ENCODE measurements at regions not wholly inside any gene's neighbourhood (a gene's known extent, or its start where the extent isn't known, plus 50 kb on each side); places are given as distances from the start of the nearest gene placed in this dataset.

GRCh38 chr6:100138346-100139022 lies 144.5 kb upstream of the MCHR2 start:
- FAIRE-seq = no peak
- no peak for DNase-seq (ENCODE audit: low spot score)

- FAIRE-seq (no peak), DNase-seq (ENCODE audit: low spot score) (no peak)
These were observed 143.7 kb upstream of the MCHR2 start for GRCh38 chr6:100137759-100138158.

- no peak for DNase-seq (ENCODE audit: low spot score)
- no peak for FAIRE-seq
These were observed 142.6 kb upstream of the MCHR2 start for GRCh38 chr6:100136590-100136989.

- DNase-seq (ENCODE audit: low spot score) (no peak), FAIRE-seq (no peak)
These were observed 142.0 kb upstream of the MCHR2 start for GRCh38 chr6:100135977-100136376.

DNA sequence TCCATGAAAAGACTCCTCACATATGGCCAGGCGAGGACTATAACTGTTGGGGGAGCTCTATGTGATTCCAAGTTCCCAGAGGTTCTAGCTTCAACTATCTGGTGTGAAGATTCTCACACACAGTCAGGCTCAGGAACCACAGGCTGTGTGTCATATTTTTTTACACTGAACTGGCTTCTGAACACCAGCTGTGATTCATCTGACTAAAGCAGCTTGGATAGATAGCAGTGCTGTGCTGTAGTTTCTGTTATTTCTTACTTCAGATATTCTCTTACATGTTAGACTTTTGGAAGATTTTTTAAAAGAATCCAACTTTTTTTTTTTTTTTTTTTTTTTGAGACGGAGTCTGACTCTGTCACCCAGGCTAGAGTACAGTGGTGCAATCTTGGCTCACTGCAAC lies 140.7 kb upstream of the MCHR2 start:
- FAIRE-seq = no peak
- DNase-seq (ENCODE audit: low spot score) = no peak

DNA sequence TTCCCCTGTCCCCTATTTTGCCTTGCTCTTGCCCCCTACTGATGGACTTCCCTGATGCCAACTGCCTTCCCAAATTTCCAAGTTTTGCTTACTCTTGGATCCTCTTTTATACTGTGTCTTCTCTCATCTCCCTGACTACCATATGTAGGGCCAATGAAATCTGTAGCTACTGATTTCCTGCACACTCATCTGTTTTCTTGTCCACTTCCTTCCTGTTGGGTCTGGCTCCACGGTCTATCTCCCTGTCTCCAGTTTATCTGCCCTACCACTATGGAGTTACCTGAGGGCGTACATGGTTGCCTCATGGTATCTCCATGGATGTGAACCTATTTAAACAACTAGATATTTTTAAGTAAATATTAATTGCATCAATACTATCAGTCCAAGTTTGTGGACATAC lies 140.3 kb upstream of the MCHR2 start:
- DNase-seq (ENCODE audit: low spot score) = no peak
- no peak for FAIRE-seq

DNA sequence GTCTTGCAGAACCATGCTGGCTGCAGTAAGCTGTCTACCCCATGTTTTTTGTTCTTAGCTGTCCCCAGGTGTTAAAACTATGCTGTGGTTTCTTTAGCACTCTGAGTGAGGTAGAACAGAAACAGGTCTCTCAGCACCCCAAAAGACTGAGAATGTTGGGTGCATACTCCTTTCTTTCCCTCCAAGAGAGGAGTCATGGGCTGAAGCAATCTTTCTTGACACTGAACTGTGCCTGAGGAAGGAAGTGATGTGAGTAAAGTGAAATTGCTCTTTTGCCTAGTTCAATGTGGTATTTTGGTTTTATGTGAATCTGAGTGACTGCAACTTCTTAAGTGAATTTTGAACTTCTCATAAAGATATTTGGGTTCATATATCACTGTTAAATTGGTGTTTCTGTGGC lies 138.0 kb upstream of the MCHR2 start:
- DNase-seq (ENCODE audit: low spot score) = no peak
- FAIRE-seq = no peak

DNA sequence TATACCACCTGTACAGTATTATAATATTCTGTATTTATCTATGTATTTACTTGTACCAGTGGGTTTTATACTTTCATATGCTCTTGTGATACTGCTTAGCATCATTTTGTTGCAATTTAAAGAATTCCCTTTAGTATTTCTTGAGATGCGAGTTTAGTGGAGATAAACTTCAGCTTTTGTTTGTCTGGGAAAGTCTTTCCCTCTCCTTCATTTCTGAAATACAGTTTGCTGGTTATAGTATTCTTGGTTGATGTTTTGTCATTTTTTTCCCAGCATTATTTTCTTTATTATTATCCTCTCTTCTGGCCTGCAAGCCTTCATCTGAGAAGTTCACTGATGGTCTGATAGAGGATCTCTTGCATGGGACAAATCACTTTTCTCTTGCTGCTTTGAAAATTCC lies 136.6 kb upstream of the MCHR2 start:
- no peak for FAIRE-seq
- DNase-seq (ENCODE audit: low spot score) = no peak

DNA sequence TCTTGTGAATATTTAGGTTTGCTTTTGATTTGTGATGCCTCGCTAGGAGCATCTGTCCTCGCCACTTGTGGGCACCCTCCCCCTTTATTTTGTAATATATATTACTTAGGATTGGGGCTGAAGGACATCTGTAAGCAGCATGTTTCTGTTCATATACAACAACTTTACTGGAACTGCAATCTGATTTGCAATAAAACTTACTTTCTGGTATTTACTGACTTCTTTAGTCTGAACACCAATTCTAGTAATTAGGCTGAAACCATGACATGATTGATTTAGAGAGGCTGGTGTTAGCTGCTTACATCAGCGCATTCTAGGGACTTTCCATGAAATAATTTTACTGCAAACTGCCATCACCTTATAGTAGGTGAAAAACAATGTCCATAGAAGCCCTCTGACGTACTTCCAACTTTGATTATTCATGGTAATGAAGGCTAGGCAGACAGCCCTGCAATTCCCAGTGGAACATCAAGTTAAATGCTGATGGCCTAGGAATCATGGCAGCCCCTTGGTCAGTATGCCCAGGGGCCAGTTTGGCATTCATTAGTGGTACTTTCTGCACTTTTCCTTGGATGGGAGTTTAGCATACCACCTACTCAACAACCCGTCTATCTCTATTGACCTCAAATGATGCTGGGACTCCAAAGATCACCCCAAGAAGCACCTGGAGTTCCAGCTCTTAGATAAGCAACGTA lies 132.9 kb upstream of the MCHR2 start:
- DNase-seq (ENCODE audit: low spot score) (no peak), FAIRE-seq (no peak)

DNA sequence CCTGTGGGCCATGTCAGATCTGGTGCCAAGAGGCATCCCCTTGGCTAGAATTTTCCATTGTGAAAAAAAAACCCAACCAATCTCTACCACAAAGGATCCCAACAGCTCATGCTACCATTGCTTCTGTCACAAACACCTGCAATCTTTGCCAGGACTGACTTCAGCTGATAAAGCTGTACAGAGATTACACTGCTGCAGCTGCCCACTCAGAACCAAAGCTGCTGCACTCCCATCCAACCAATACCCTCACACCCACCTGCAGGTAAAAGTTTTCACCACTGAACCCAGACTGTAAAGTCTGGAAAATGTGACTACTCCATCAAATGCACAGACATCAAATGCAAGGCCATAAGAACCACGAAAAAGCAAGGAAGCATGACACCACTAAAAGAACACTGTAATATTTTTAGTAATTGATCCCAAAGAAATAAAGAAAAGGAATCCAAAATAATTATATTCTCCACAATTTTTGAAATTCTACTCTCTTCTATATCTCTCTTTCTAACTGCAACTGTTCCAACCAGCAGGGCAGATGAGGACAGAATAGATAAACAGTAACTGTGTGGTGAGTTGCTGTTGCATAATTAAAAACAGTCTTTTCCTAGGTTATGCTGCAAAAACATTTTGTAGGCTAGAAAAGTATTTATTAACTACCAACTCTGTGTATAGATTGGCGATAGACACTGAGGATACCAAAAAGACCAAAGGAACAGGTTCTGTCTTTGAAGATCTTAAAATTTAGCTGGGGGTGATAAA lies 128.0 kb upstream of the MCHR2 start:
- no peak for FAIRE-seq
- no peak for DNase-seq (ENCODE audit: low spot score)

DNA sequence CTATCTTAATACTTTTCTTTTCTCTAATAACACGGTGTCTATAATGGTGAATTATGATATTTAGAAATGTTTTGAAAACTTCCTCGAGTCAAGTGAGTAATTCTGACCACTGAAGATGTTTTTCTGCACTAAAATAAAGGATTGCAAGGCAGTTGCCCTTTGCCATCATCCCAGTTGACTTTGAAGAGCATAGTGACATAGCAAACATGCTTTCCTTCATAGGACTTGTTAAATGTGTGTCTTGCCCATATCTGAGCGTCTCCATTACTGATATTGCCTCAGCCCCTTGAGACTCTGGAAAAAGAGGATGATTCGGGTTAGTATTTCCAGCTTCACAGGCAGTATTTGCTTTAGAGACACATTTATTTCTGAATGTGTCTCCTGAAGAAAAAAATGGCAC lies 125.2 kb upstream of the MCHR2 start:
- no peak for DNase-seq (ENCODE audit: low spot score)
- no peak for FAIRE-seq

- FAIRE-seq = no peak
- DNase-seq (ENCODE audit: low spot score) = no peak
These were observed 124.3 kb upstream of the MCHR2 start for GRCh38 chr6:100118301-100118700.

- no peak for FAIRE-seq
These were observed 123.7 kb upstream of the MCHR2 start for GRCh38 chr6:100117680-100118079.

GRCh38 chr6:100116411-100117194 lies 122.6 kb upstream of the MCHR2 start:
- FAIRE-seq = no peak
- peak; percentile 33 for DNase-seq (ENCODE audit: low spot score)

More at GRCh38 chr6:100117680-100118079, 123.7 kb upstream of the MCHR2 start:
- no peak for DNase-seq (ENCODE audit: low spot score)

GRCh38 chr6:100115407-100116101 lies 121.5 kb upstream of the MCHR2 start:
- DNase-seq (ENCODE audit: low spot score) (no peak), FAIRE-seq (no peak)

DNA sequence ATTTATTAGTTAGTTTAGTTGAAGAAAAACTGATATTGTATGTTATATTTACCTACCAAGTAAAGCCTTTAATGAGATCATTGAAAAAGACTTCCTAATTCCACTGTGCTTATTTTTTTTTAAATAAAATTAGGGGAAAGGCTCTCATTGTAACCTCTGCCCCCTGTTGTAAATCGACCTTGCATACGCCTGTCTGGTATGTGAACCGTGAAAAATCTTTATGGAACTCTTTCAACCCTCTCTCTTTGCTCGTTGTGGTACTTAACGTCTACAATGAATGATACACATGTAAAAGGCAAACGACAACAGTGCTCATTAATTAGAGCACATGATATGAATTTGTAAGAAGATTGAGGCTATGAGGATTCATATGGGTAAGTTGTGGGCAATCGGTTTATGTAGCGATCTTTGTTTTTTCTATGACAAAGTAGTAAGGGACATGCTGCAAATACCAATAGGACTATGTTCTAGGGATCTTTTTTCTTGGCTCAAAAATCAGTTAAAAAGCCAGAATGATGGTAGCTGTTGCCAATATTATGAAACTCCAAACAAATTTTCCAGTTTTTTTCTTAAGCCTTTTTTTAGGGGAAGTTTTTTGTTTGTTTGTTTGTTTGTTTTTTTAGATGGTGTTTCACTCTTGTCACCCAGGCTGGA lies 119.0 kb upstream of the MCHR2 start:
- FAIRE-seq = no peak
- no peak for DNase-seq (ENCODE audit: low spot score)

DNA sequence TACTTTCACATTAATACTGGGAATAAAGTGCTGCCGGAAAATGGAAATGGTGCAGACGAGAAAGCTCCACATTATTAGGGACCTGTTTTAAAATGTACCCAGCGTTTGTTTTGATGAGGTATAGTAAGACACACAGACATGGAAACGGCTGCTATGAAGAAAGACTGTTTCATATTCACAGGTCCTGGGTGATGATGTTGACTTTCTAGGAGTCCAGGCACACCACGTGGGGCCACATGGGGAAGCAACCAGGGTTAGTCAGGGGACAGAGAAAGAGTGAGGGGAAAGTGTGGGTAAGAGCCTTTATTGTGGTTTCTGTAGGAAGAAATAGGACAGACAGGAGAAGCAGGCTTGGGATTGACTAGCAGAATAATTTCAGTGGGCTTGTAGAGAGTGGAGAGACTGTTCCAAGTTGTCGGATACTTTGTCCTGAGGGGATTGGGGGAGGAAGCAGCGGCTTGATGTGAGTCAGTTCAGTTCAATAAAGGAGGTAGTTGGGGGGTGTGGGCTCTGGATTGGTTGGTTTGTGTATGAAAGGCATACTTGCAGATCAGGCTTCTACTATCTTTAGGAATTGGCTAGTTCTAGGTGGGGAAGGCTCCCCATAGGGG lies 112.0 kb upstream of the MCHR2 start:
- DNase-seq (ENCODE audit: low spot score) (no peak), FAIRE-seq (no peak)

GRCh38 chr6:100105138-100105537 lies 111.1 kb upstream of the MCHR2 start:
- no peak for DNase-seq (ENCODE audit: low spot score)
- no peak for FAIRE-seq

DNA sequence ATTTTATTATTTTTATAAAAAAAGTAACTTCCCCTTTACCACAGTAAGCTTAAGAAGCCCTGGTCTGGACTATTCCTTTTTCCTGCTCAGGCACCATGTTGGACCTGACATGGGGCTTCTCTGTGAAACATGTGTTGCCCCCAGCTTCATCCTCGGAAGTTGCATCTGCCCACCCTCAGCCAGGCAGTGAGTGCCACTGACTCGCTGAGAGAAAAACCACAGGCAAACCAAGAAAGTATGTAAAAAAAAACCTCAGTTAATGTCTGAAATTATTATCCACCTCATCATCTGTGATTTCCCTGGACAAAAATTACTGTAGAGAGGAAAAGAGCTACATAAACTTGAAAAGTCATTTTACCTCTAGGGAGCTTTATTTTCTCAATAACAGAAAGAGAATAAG lies 109.9 kb upstream of the MCHR2 start:
- FAIRE-seq (no peak), DNase-seq (ENCODE audit: low spot score) (no peak)

GRCh38 chr6:100103194-100103593 lies 109.2 kb upstream of the MCHR2 start:
- no peak for FAIRE-seq
- DNase-seq (ENCODE audit: low spot score) = no peak

Data from urothelium cell line (cell line).